Activated CD4-positive, alpha-beta memory T cell treated with anti-CD3 and anti-CD28 coated beads, Interleukin-2, amount 10 ng/mL, durations not matched to agents 7 days and 5 days (primary cell): ENCODE measurements at regions not wholly inside any gene's neighbourhood (a gene's known extent, or its start where the extent isn't known, plus 50 kb on each side); places are given as distances from the start of the nearest gene placed in this dataset.

Experiments used
- CTCF ChIA-PET: fragments of 350-600 bp; sonication (Branson Sonifier 250); formaldehyde crosslinking; loops from one replicate; lab custom pipeline; 2021; ENCODE audit warnings: antibody characterized with exemption, inconsistent platforms; lab: Charles Lee
- POLR2A ChIA-PET: fragments of 350-600 bp; sonication (Branson Sonifier 250); formaldehyde crosslinking; loops from one replicate; lab custom pipeline; 2021; ENCODE audit warnings: antibody characterized with exemption; lab: Charles Lee
- DNase-seq: peaks from one replicate; pipeline ENCODE4 v3.0.0-alpha.2; 2020
- H3K27ac Mint-ChIP-seq: one replicate; pipeline ENCODE4 v1.8.0; 2021; ENCODE audit warnings: mild to moderate bottlenecking, mixed read lengths
- H3K27me3 Mint-ChIP-seq: one replicate; pipeline ENCODE4 v1.8.0; 2021; ENCODE audit warnings: mixed read lengths
- H3K36me3 Mint-ChIP-seq: one replicate; pipeline ENCODE4 v1.8.0; 2021; ENCODE audit warnings: low read depth, mixed read lengths
- H3K4me1 Mint-ChIP-seq: one replicate; pipeline ENCODE4 v1.8.0; 2021; ENCODE audit warnings: mixed read lengths
- H3K4me3 Mint-ChIP-seq: one replicate; pipeline ENCODE4 v1.8.0; 2021; ENCODE audit warnings: mild to moderate bottlenecking, mixed read lengths
- H3K9me3 Mint-ChIP-seq: one replicate; pipeline ENCODE4 v1.8.0; 2021; ENCODE audit warnings: mixed read lengths

- Mint-ChIP-seq H3K4me3 (no peak overlapping the region), H3K27ac (no peak overlapping the region), H3K4me1 (no peaks in the 10 kb centered on the region), H3K36me3 (no peaks in the 10 kb centered on the region), H3K27me3 (no peaks in the 10 kb centered on the region), H3K9me3 (peaks cover 3% of the 10 kb centered on the region)
- no peak for DNase-seq
- ChIA-PET POLR2A (no interaction called here), CTCF (no interaction called here)
These were observed 279.0 kb downstream of the FOXA2 start for GRCh38 chr20:22305381-22305780.

DNA sequence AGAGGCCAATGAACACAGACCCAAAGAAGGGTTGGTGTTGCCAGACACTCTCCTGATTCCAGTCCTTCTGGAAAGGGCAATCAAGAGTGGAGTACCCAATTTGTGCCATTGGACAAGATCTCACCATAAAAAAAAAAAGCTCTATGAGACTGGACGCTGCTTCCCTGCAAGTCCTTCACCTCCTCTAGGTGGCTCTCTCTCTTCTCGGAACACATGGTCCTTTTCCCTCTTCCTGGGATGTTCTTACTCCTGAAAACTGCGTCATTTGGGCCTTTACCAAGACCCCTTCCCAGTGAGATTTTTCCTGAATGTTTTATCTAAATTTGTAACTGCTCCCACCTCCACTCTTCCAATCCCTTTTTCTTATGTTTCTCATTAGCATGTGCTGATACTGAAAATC lies 280.8 kb downstream of the FOXA2 start:
- Mint-ChIP-seq H3K27me3 (no peaks in the 10 kb centered on the region), H3K27ac (no peak overlapping the region), H3K36me3 (no peaks in the 10 kb centered on the region), H3K4me3 (no peak overlapping the region), H3K9me3 (peaks cover 6% of the 10 kb centered on the region), H3K4me1 (no peaks in the 10 kb centered on the region)
- DNase-seq, result no peak
- POLR2A ChIA-PET, result no interaction called here
- CTCF ChIA-PET, result no interaction called here

DNA sequence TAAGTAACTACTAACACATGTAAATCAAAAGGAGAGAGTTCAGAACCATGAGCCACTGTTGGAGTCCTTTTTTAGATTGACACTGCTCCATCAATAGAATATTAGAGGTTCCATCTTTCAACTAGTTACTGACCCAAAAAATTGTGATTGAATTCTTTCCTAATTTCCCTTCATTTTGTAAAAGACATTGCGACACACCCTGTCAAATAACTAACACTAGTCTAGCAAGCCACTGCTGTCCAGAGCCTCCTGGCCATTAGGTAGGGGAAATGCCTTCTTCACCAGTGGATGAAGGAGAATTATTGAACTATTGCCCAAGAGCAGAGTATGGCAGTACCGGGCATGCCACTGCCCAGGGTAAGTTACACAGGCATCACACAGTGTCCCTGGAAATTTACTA lies 282.3 kb downstream of the FOXA2 start:
- CTCF ChIA-PET, result no interaction called here
- H3K36me3 Mint-ChIP-seq, result no peaks in the 10 kb centered on the region
- H3K9me3 Mint-ChIP-seq, result peaks cover 6% of the 10 kb centered on the region
- POLR2A ChIA-PET, result no interaction called here
- H3K4me3 Mint-ChIP-seq, result no peak overlapping the region
- no peak for DNase-seq
- no peaks in the 10 kb centered on the region for H3K4me1 Mint-ChIP-seq
- no peak overlapping the region for H3K27ac Mint-ChIP-seq
- H3K27me3 Mint-ChIP-seq, result no peaks in the 10 kb centered on the region

DNA sequence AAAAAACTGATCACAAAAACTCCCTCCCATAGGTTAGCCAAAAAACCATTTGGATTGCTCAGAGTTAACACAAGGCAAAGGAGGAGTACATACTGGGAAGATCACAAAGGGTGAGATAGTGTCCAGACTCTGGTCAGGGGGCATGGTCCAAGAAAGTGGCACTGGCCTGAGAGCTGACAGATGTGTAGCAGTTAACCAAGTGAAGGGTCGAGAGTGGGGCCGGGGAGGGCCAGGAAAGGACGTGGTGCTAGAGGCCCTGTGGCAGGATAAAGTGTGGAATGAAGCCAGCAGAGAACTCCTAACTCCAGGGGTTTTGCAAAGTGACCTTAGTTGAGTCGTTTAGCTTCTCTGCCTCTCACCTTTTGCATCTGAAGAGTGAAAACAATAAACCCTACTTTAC lies 290.5 kb downstream of the FOXA2 start:
- Mint-ChIP-seq H3K4me1 (no peaks in the 10 kb centered on the region), H3K27me3 (no peaks in the 10 kb centered on the region), H3K36me3 (no peaks in the 10 kb centered on the region), H3K27ac (no peak overlapping the region), H3K4me3 (no peak overlapping the region), H3K9me3 (peaks cover 16% of the 10 kb centered on the region)
- DNase-seq, result no peak
- POLR2A ChIA-PET, result no interaction called here
- CTCF ChIA-PET, result no interaction called here

- Mint-ChIP-seq H3K27ac (no peak overlapping the region), H3K9me3 (peaks cover 17% of the 10 kb centered on the region), H3K4me1 (no peaks in the 10 kb centered on the region), H3K36me3 (no peaks in the 10 kb centered on the region), H3K4me3 (no peak overlapping the region), H3K27me3 (no peaks in the 10 kb centered on the region)
- ChIA-PET CTCF (no interaction called here), POLR2A (no interaction called here)
- DNase-seq, result no peak
These were observed 294.9 kb downstream of the FOXA2 start for GRCh38 chr20:22289442-22289841.

DNA sequence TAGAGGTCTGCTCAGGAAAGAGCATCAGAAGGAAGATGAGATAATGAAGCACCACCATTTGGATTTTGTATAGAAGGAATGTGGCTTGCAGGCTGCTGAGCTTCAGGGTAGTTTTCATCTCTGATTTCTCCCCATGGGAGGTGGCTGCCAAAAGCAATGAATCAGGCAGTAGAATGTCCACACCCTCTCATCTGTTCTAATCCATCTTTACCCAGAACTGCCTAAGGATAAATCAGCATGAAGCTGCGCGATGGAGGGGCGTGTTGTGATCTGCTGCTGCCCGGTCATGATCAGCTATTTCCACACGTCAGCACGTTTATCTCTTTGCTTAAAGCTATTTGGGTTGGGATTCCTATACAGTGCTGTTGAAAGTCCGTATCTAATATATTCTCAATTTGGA lies 295.4 kb downstream of the FOXA2 start:
- Mint-ChIP-seq H3K27me3 (no peaks in the 10 kb centered on the region), H3K4me3 (no peak overlapping the region), H3K4me1 (no peaks in the 10 kb centered on the region), H3K9me3 (peaks cover 19% of the 10 kb centered on the region), H3K36me3 (no peaks in the 10 kb centered on the region), H3K27ac (no peak overlapping the region)
- DNase-seq, result no peak
- CTCF ChIA-PET, result no interaction called here
- POLR2A ChIA-PET, result no interaction called here

GRCh38 chr20:22288156-22288555 lies 296.2 kb downstream of the FOXA2 start:
- DNase-seq, result no peak
- Mint-ChIP-seq H3K9me3 (peaks cover 20% of the 10 kb centered on the region), H3K4me3 (no peak overlapping the region), H3K36me3 (no peaks in the 10 kb centered on the region), H3K4me1 (no peaks in the 10 kb centered on the region), H3K27me3 (no peaks in the 10 kb centered on the region), H3K27ac (no peak overlapping the region)
- ChIA-PET CTCF (no interaction called here), POLR2A (no interaction called here)

- ChIA-PET CTCF (no interaction called here), POLR2A (no interaction called here)
- Mint-ChIP-seq H3K36me3 (no peaks in the 10 kb centered on the region), H3K4me3 (no peak overlapping the region), H3K27me3 (no peaks in the 10 kb centered on the region), H3K4me1 (no peaks in the 10 kb centered on the region), H3K9me3 (peaks cover 16% of the 10 kb centered on the region), H3K27ac (no peak overlapping the region)
- DNase-seq, result no peak
These were observed 298.8 kb downstream of the FOXA2 start for GRCh38 chr20:22285555-22285954.

DNA sequence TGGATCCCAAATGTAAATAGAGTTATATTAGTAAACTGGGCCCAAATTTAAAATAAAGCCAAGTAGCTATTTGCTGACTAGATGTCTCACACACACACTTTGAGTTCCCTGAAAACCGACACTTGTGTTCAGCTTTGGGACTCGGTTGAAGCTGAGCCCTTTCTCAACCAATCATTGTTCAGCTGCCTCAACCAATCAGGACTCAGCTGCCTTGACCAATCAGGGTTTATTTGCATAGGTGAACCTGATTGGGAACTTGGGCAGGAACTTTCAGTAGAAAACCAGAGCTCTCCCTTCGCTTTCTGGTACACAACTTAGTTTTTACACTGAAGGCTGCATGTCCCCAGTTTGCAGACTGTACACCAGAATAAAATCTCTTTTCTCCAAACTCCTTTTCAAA lies 301.7 kb downstream of the FOXA2 start:
- Mint-ChIP-seq H3K36me3 (no peaks in the 10 kb centered on the region), H3K4me3 (no peak overlapping the region)
- POLR2A ChIA-PET, result no interaction called here

GRCh38 chr20:22274330-22274729 lies 310.0 kb downstream of the FOXA2 start:
- H3K4me3 Mint-ChIP-seq, result no peak overlapping the region

More for the DNA sequence above, 301.7 kb downstream of the FOXA2 start:
- Mint-ChIP-seq H3K27me3 (no peaks in the 10 kb centered on the region), H3K27ac (no peak overlapping the region), H3K9me3 (peaks cover 9% of the 10 kb centered on the region), H3K4me1 (no peaks in the 10 kb centered on the region)
- no peak for DNase-seq
- CTCF ChIA-PET, result no interaction called here

DNA sequence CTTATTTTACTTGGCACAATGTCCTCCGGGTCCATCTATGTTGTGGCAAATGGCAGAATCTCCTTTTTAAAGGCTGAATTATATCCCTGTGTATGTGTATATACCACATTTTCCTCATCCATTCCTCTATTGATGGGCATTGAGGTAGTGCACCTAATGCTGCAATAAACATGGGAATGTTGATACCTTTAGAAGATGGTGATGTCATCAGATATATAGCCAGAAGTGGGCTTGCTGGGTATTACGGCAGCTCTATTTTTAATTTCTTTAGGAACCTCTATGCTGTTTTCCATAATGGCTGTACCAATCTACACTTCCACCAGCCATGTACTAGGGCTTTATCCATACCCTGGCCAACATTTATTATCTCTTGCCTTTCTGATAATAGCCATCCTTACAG lies 315.7 kb downstream of the FOXA2 start:
- Mint-ChIP-seq H3K27me3 (no peaks in the 10 kb centered on the region), H3K4me1 (no peaks in the 10 kb centered on the region), H3K36me3 (no peaks in the 10 kb centered on the region), H3K4me3 (no peak overlapping the region), H3K27ac (no peak overlapping the region), H3K9me3 (peaks cover 10% of the 10 kb centered on the region)
- CTCF ChIA-PET, result no interaction called here
- no peak for DNase-seq
- POLR2A ChIA-PET, result no interaction called here

More at GRCh38 chr20:22274330-22274729, 310.0 kb downstream of the FOXA2 start:
- Mint-ChIP-seq H3K36me3 (no peaks in the 10 kb centered on the region), H3K27ac (no peak overlapping the region), H3K9me3 (peaks cover 21% of the 10 kb centered on the region), H3K4me1 (no peaks in the 10 kb centered on the region), H3K27me3 (no peaks in the 10 kb centered on the region)
- ChIA-PET POLR2A (no interaction called here), CTCF (no interaction called here)
- no peak for DNase-seq

DNA sequence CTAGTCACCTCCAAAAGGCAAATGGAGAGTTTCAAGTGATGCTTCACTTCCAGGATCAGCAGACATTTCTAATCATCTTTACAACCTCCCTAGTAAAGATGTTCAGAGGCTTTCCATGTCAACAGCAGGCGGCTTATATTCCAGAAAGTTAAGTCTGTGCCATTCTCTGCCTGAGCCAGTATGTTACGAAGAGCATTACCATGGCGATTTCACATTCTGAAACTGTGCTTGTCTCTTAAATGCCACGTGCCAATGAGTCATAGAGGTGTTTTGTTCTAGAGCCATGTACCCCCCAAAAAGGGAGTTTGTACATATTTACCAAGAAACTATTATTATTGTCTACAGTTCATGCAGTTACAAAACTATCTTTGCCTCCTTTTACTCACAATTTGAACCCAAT lies 319.5 kb downstream of the FOXA2 start:
- DNase-seq, result no peak
- no peaks in the 10 kb centered on the region for H3K4me1 Mint-ChIP-seq
- ChIA-PET POLR2A (no interaction called here), CTCF (no interaction called here)
- H3K36me3 Mint-ChIP-seq, result no peaks in the 10 kb centered on the region
- no peak overlapping the region for H3K27ac Mint-ChIP-seq
- H3K4me3 Mint-ChIP-seq, result no peak overlapping the region
- no peaks in the 10 kb centered on the region for H3K27me3 Mint-ChIP-seq
- peaks cover 1% of the 10 kb centered on the region for H3K9me3 Mint-ChIP-seq

- ChIA-PET CTCF (no interaction called here), POLR2A (no interaction called here)
- Mint-ChIP-seq H3K36me3 (no peaks in the 10 kb centered on the region), H3K27ac (no peak overlapping the region), H3K4me3 (no peak overlapping the region), H3K4me1 (no peaks in the 10 kb centered on the region), H3K27me3 (no peaks in the 10 kb centered on the region), H3K9me3 (no peaks in the 10 kb centered on the region)
- DNase-seq, result no peak
These were observed 323.9 kb downstream of the FOXA2 start for GRCh38 chr20:22260506-22260905.

GRCh38 chr20:22257912-22258311 lies 326.5 kb downstream of the FOXA2 start:
- Mint-ChIP-seq H3K4me1 (no peaks in the 10 kb centered on the region), H3K27ac (no peak overlapping the region), H3K9me3 (peaks cover 3% of the 10 kb centered on the region), H3K36me3 (no peaks in the 10 kb centered on the region), H3K27me3 (no peaks in the 10 kb centered on the region), H3K4me3 (no peak overlapping the region)
- DNase-seq, result no peak
- ChIA-PET POLR2A (no interaction called here), CTCF (no interaction called here)
